PC-3 (cell line): ENCODE measurements at regions not wholly inside any gene's neighbourhood (a gene's known extent, or its start where the extent isn't known, plus 50 kb on each side); places are given as distances from the start of the nearest gene placed in this dataset.

Experiments
- ATAC-seq: fragments of 200-7000 bp; cut with Tn5 transposase; 2 replicates; pipeline ENCODE4 v1.9.1; 2020; ENCODE audit warnings: mild to moderate bottlenecking, moderate library complexity
- BruUV-seq: library from RNA; stranded (reverse); fragments of 400-500 nt; replicated peaks from 2 replicates; lab custom pipeline; 2021; lab: Mats Ljungman, UMichigan
- CTCF ChIA-PET: fragments of 300-600 bp; sonication (Branson Sonifier 250); formaldehyde crosslinking; loops from one replicate; lab custom pipeline; 2022; ENCODE audit warnings: antibody characterized with exemption; lab: Charles Lee
- POLR2A ChIA-PET: fragments of 300-600 bp; sonication (Branson Sonifier 250); formaldehyde crosslinking; loops from one replicate; lab custom pipeline; 2022; ENCODE audit warnings: antibody characterized with exemption; ENCODE audit not compliant: unreplicated experiment; lab: Charles Lee
- DNase-seq: peaks from one replicate; pipeline ENCODE4 v3.0.0-alpha.2; 2015
- H2AFZ ChIP-seq: fragments of 300-600 bp; sonication (generic); 2 replicates; pipeline ENCODE4 v1.6.0; 2016; ENCODE audit warnings: antibody characterized with exemption, low read length
- H3F3A ChIP-seq: fragments of 300-600 bp; sonication (generic); one replicate; pipeline ENCODE4 v1.6.0; 2017; ENCODE audit warnings: antibody characterized with exemption, low read length, control low read depth, mild to moderate bottlenecking; ENCODE audit not compliant: unreplicated experiment
- H3K27ac ChIP-seq: fragments of 300-600 bp; sonication (generic); 2 replicates; pipeline ENCODE4 v1.5.1; 2016; ENCODE audit warnings: mild to moderate bottlenecking, low read length
- H3K27me3 ChIP-seq: fragments of 300-600 bp; sonication (generic); 2 replicates; pipeline ENCODE4 v1.6.1; 2016; ENCODE audit warnings: low read length, mixed read lengths
- H3K36me3 ChIP-seq: fragments of 300-600 bp; sonication (generic); 2 replicates; pipeline ENCODE4 v1.6.1; 2016; ENCODE audit warnings: low read depth, mixed run types, low read length, mixed read lengths
- H3K4me1 ChIP-seq: fragments of 300-600 bp; sonication (generic); 2 replicates; pipeline ENCODE4 v1.5.1; 2016; ENCODE audit warnings: low read length; ENCODE audit not compliant: insufficient read depth
- H3K4me2 ChIP-seq: fragments of 300-600 bp; sonication (generic); 2 replicates; pipeline ENCODE4 v1.6.0; 2016; ENCODE audit warnings: low read length
- H3K4me3 ChIP-seq: fragments of 300-600 bp; sonication (generic); 2 replicates; pipeline ENCODE4 v1.5.1; 2016; ENCODE audit warnings: mild to moderate bottlenecking, low read length, mixed read lengths
- H3K79me2 ChIP-seq: fragments of 300-600 bp; sonication (generic); 2 replicates; pipeline ENCODE4 v1.6.1; 2017; ENCODE audit warnings: low read length, mixed read lengths
- H3K9ac ChIP-seq: fragments of 300-600 bp; sonication (generic); 2 replicates; pipeline ENCODE4 v1.6.0; 2016; ENCODE audit warnings: mild to moderate bottlenecking, low read length
- H3K9me2 ChIP-seq: fragments of 300-600 bp; sonication (generic); replicated peaks from 2 replicates; pipeline ENCODE4 v1.6.1; 2016; ENCODE audit warnings: mixed run types, low read length, mixed read lengths
- H3K9me3 ChIP-seq: fragments of 300-600 bp; sonication (generic); 2 replicates; pipeline ENCODE4 v1.6.1; 2016; ENCODE audit warnings: low read length, mixed read lengths
- H4K20me1 ChIP-seq: fragments of 300-600 bp; sonication (generic); 2 replicates; pipeline ENCODE4 v1.6.1; 2016; ENCODE audit warnings: low read length, mixed read lengths
- CTCF ChIP-seq: fragments of 300-600 bp; sonication (generic); conservative IDR thresholded peaks from 2 replicates; pipeline ENCODE4 v1.5.1; 2017; ENCODE audit warnings: antibody characterized with exemption, low read depth, mild to moderate bottlenecking, low read length
- EZH2 ChIP-seq: fragments of 300-600 bp; sonication (generic); IDR thresholded peaks from one replicate; pipeline ENCODE4 v1.6.1; 2017; ENCODE audit warnings: antibody characterized with exemption, mild to moderate bottlenecking, low read length; ENCODE audit not compliant: unreplicated experiment
- EZH2phosphoT487 ChIP-seq: fragments of 300-600 bp; sonication (generic); IDR thresholded peaks from 2 replicates; pipeline ENCODE4 v1.6.1; 2018; ENCODE audit warnings: mild to moderate bottlenecking, antibody characterized with exemption, low read length, borderline replicate concordance
- intact Hi-C: fragments of 100-400 bp; cut with micrococcal nuclease; formaldehyde crosslinking; loops from 2 replicates; pipeline ENCODE4 v1.9.0; 2023

GRCh38 chr1:195569934-195570333, 1038.3 kb downstream of the KCNT2 start:
- H3K27ac ChIP-seq: no peak overlapping the region
- H3K9me3 ChIP-seq: no peaks in the 10 kb centered on the region
- H2AFZ ChIP-seq: no peak overlapping the region
- no peaks in the 10 kb centered on the region for H3K36me3 ChIP-seq
- H3K9ac ChIP-seq: no peak overlapping the region
- H3K4me2 ChIP-seq: no peak overlapping the region
- no peaks in the 10 kb centered on the region for H3F3A ChIP-seq
- POLR2A ChIA-PET: no interaction called here
- H3K79me2 ChIP-seq: no peaks in the 10 kb centered on the region
- no peaks in the 10 kb centered on the region for H3K9me2 ChIP-seq
- no peaks in the 10 kb centered on the region for H3K27me3 ChIP-seq
- ATAC-seq (no peak), DNase-seq (no peak)
- H4K20me1 ChIP-seq: no peaks in the 10 kb centered on the region
- TF ChIP-seq EZH2phosphoT487: no peak
- TF ChIP-seq CTCF: no peak
- TF ChIP-seq EZH2: no peak
- H3K4me3 ChIP-seq: no peak overlapping the region
- CTCF ChIA-PET: no interaction called here
- intact Hi-C loops: no loop called here
- H3K4me1 ChIP-seq: no peaks in the 10 kb centered on the region
- BruUV-seq: no TSS peak

GRCh38 chr1:195568389-195568788, 1039.9 kb downstream of the KCNT2 start:
- POLR2A ChIA-PET: no interaction called here
- no peaks in the 10 kb centered on the region for H4K20me1 ChIP-seq
- intact Hi-C loops: no loop called here
- H3K4me2 ChIP-seq: no peak overlapping the region
- no peaks in the 10 kb centered on the region for H3K36me3 ChIP-seq
- no peaks in the 10 kb centered on the region for H3K9me2 ChIP-seq
- no peak overlapping the region for H3K27ac ChIP-seq
- no peaks in the 10 kb centered on the region for H3K4me1 ChIP-seq
- DNase-seq: no peak
- peak; percentile 67 for ATAC-seq
- H3K9ac ChIP-seq: no peak overlapping the region
- no peaks in the 10 kb centered on the region for H3F3A ChIP-seq
- no TSS peak for BruUV-seq
- H3K27me3 ChIP-seq: no peaks in the 10 kb centered on the region
- no peaks in the 10 kb centered on the region for H3K79me2 ChIP-seq
- CTCF ChIA-PET: no interaction called here
- TF ChIP-seq CTCF (no peak), EZH2phosphoT487 (no peak), EZH2 (no peak)
- H3K9me3 ChIP-seq: no peaks in the 10 kb centered on the region
- H2AFZ ChIP-seq: no peak overlapping the region
- no peak overlapping the region for H3K4me3 ChIP-seq

GRCh38 chr1:195562074-195562473, 1046.2 kb downstream of the KCNT2 start:
- ChIA-PET POLR2A (no interaction called here), CTCF (no interaction called here)
- H3F3A ChIP-seq: no peaks in the 10 kb centered on the region
- DNase-seq: no peak
- no peaks in the 10 kb centered on the region for H3K79me2 ChIP-seq
- BruUV-seq: no TSS peak
- no peak overlapping the region for H3K4me2 ChIP-seq
- no peaks in the 10 kb centered on the region for H3K4me1 ChIP-seq
- ATAC-seq: no peak
- H3K27ac ChIP-seq: no peak overlapping the region
- H3K36me3 ChIP-seq: no peaks in the 10 kb centered on the region
- H3K9me2 ChIP-seq: no peaks in the 10 kb centered on the region
- intact Hi-C loops: no loop called here
- no peak overlapping the region for H3K9ac ChIP-seq
- H2AFZ ChIP-seq: no peak overlapping the region
- no peak overlapping the region for H3K4me3 ChIP-seq
- no peak for TF ChIP-seq EZH2
- no peak for TF ChIP-seq EZH2phosphoT487
- no peak for TF ChIP-seq CTCF
- no peaks in the 10 kb centered on the region for H3K27me3 ChIP-seq
- no peaks in the 10 kb centered on the region for H3K9me3 ChIP-seq
- no peaks in the 10 kb centered on the region for H4K20me1 ChIP-seq
